ENCODE measurements at regions not wholly inside any gene's neighbourhood (a gene's known extent, or its start where the extent isn't known, plus 50 kb on each side); places are given as distances from the start of the nearest gene placed in this dataset.

DNA sequence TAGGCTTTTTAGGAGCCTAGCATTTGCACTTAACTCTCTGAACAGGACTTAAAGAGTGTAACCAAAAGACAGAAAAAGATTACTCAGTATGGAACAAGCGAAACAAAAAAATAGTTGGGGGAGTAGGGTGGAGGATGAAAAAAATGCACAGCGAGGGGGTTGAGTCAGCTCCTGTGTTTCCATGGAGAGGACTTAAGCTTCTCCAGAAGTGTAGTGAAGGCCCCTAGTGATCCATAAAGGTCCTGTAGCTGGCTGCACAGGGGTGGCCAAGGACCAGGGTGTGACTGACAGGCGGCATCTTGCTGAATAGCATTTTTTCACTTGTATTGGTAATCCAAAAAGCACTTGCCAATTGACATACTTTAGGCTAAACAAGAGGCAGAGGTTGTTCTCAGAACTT is 533.9 kb downstream of the RFPL4B start:
- Histone ChIP-seq H2AFZ (ENCODE audit: low read depth, low read length, poor library complexity, severe bottlenecking) (no peak overlapping the region), H4K20me1 (ENCODE audit: insufficient read depth) (no peaks in the 10 kb centered on the region), H3K27ac (ENCODE audit: low read depth, low read length) (no peak overlapping the region), H3K27me3 (ENCODE audit: insufficient read depth, low read length) (no peaks in the 10 kb centered on the region), H3K4me3 (replicated peaks in 1 of 2; ENCODE audit: low read depth in 1 of 2, low read length in 2 of 2) (no peak overlapping the region), H3K4me1 (ENCODE audit: control insufficient read depth in 1 of 2, insufficient read depth in 2 of 2, low read length in 2 of 2) (no peaks in the 10 kb centered on the region), H3K9ac (ENCODE audit: low read length) (no peak overlapping the region), H3K79me2 (ENCODE audit: insufficient read depth, low read length) (no peaks in the 10 kb centered on the region), H3K9me2 (ENCODE audit: insufficient read depth) (no peaks in the 10 kb centered on the region), H3K36me3 (ENCODE audit: control insufficient read depth in 1 of 2, insufficient read depth in 2 of 2, low read length in 2 of 2) (no peaks in the 10 kb centered on the region), H3K9me3 (ENCODE audit: control insufficient read depth in 1 of 2, insufficient read depth in 1 of 2, low read depth in 1 of 2, low read length in 2 of 2) (no peaks in the 10 kb centered on the region), H3K4me2 (ENCODE audit: low read length) (no peak overlapping the region)
- ChIA-PET CTCF (no interaction called here), RAD21 (ENCODE audit: low non-redundant PET in 1 of 2, low total read pairs in 2 of 2, uncharacterized antibody in 2 of 2, unreplicated experiment in 2 of 2) (no interaction called here), POLR2A (no interaction called here)
- BruUV-seq (replicated peaks) = no TSS peak
- no peak for TF ChIP-seq ZNF274 (IDR thresholded peaks at IDR 0.05; ENCODE audit: low read depth, low read length)
- no peak for TF ChIP-seq SRF (IDR thresholded peaks at IDR 0.05; ENCODE audit: low read depth)
- TF ChIP-seq ZBTB33 (IDR thresholded peaks at IDR 0.05; ENCODE audit: extremely low read depth, insufficient replicate concordance, low read length) = no peak
- TF ChIP-seq, protein P1, sequence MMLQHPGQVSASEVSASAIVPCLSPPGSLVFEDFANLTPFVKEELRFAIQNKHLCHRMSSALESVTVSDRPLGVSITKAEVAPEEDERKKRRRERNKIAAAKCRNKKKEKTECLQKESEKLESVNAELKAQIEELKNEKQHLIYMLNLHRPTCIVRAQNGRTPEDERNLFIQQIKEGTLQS (IDR thresholded peaks at IDR 0.05) = no peak
- TF ChIP-seq POLR2A (IDR thresholded peaks at IDR 0.05; ENCODE audit: borderline replicate concordance, extremely low read depth, insufficient read depth, insufficient read length) = no peak
- TF ChIP-seq YY1 (IDR thresholded peaks at IDR 0.05; ENCODE audit: extremely low read depth, insufficient replicate concordance, low read depth, low read length) = no peak
- TF ChIP-seq, protein P2, sequence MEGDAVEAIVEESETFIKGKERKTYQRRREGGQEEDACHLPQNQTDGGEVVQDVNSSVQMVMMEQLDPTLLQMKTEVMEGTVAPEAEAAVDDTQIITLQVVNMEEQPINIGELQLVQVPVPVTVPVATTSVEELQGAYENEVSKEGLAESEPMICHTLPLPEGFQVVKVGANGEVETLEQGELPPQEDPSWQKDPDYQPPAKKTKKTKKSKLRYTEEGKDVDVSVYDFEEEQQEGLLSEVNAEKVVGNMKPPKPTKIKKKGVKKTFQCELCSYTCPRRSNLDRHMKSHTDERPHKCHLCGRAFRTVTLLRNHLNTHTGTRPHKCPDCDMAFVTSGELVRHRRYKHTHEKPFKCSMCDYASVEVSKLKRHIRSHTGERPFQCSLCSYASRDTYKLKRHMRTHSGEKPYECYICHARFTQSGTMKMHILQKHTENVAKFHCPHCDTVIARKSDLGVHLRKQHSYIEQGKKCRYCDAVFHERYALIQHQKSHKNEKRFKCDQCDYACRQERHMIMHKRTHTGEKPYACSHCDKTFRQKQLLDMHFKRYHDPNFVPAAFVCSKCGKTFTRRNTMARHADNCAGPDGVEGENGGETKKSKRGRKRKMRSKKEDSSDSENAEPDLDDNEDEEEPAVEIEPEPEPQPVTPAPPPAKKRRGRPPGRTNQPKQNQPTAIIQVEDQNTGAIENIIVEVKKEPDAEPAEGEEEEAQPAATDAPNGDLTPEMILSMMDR (IDR thresholded peaks at IDR 0.05 in 2 of 3, conservative IDR thresholded peaks at IDR 0.05 in 1 of 3; ENCODE audit: borderline replicate concordance in 1 of 3, insufficient read depth in 1 of 3, low read depth in 2 of 3, low read length in 2 of 3) = no peak
- no peak for TF ChIP-seq SP1 (IDR thresholded peaks at IDR 0.05; ENCODE audit: low read depth)
- TF ChIP-seq ZFX (IDR thresholded peaks at IDR 0.05) = no peak
- TF ChIP-seq CBX3 (IDR thresholded peaks at IDR 0.05; ENCODE audit: low read depth) = no peak
- TF ChIP-seq ELF1 (IDR thresholded peaks at IDR 0.05; ENCODE audit: borderline replicate concordance, low read depth) = no peak
- no peak for TF ChIP-seq CEBPB (IDR thresholded peaks at IDR 0.05; ENCODE audit: low read depth)
- TF ChIP-seq JUND (IDR thresholded peaks at IDR 0.05) = no peak
- TF ChIP-seq FOSL1 (IDR thresholded peaks at IDR 0.05; ENCODE audit: low read depth) = no peak
- TF ChIP-seq POLR2AphosphoS5 (IDR thresholded peaks at IDR 0.05; ENCODE audit: low read depth, low read length) = no peak
- TF ChIP-seq SIN3A (IDR thresholded peaks at IDR 0.05; ENCODE audit: low read depth) = no peak
- TF ChIP-seq EGR1 (IDR thresholded peaks at IDR 0.05; ENCODE audit: low read depth) = no peak
- TF ChIP-seq REST (IDR thresholded peaks at IDR 0.05; ENCODE audit: low read depth) = no peak
- no peak for TF ChIP-seq RAD21 (IDR thresholded peaks at IDR 0.05; ENCODE audit: low read depth)
- intact Hi-C loops (cut with micrococcal nuclease) = no loop called here
- no peak for DNase-seq (ENCODE audit: low read depth, low spot score)
- ATAC-seq = no peak
